Activated T-cell treated with anti-CD3 and anti-CD28 coated beads, Interleukin-2, amount 50 U/mL, for 48 hours (primary cell): ENCODE measurements at regions not wholly inside any gene's neighbourhood (a gene's known extent, or its start where the extent isn't known, plus 50 kb on each side); places are given as distances from the start of the nearest gene placed in this dataset.

Experiments
- DNase-seq, 2 experiments: peaks; one replicate each; pipeline ENCODE4 v3.0.0-alpha.2; 2020

GRCh38 chr6:105482921-105483320 is 80.0 kb upstream of the PREP start:
- no peak for DNase-seq

- DNase-seq, result no peak
Measured at GRCh38 chr6:105482227-105482844, 79.5 kb upstream of the PREP start.

- no peak for DNase-seq
Measured at GRCh38 chr6:105476978-105477377, 74.1 kb upstream of the PREP start.

GRCh38 chr6:105474234-105474633 is 71.4 kb upstream of the PREP start:
- DNase-seq, result no peak

- DNase-seq, result no peak
Measured at GRCh38 chr6:105469946-105470345, 67.1 kb upstream of the PREP start.

GRCh38 chr6:105468850-105469249 is 66.0 kb upstream of the PREP start:
- DNase-seq, result no peak

- no peak for DNase-seq
Measured at GRCh38 chr6:105460860-105461259, 58.0 kb upstream of the PREP start.

- no peak for DNase-seq
Measured at GRCh38 chr6:105459864-105460263, 57.0 kb upstream of the PREP start.

- peak; percentile 33 to 47 for DNase-seq
Measured at GRCh38 chr6:105459049-105459448, 56.2 kb upstream of the PREP start.

- no peak for DNase-seq
Measured at GRCh38 chr6:105458551-105458950, 55.7 kb upstream of the PREP start.

- no peak for DNase-seq
Measured at GRCh38 chr6:105458084-105458483, 55.2 kb upstream of the PREP start.

GRCh38 chr6:105453968-105454367 is 51.1 kb upstream of the PREP start:
- DNase-seq, result no peak

- peak; percentile 33 to 53 for DNase-seq
Measured at GRCh38 chr6:105452924-105453756, 50.3 kb upstream of the PREP start.
